ENCODE measurements at regions not wholly inside any gene's neighbourhood (a gene's known extent, or its start where the extent isn't known, plus 50 kb on each side); places are given as distances from the start of the nearest gene placed in this dataset.

GRCh38 chr6:22056398-22056797 lies 240.4 kb downstream of the PRL start:
- peaks cover 12 to 22% of the 10 kb centered on the region in 2 experiments for H3K4me1 Mint-ChIP-seq
- Histone ChIP-seq H4K8ac (replicated peaks; ENCODE audit: insufficient read length, low read depth, low read length) (no peak overlapping the region), H3K79me1 (ENCODE audit: insufficient read depth, low read depth, low read length, poor library complexity, severe bottlenecking) (no peaks in the 10 kb centered on the region), H3K79me2 (ENCODE audit: insufficient read depth, low read length) (no peaks in the 10 kb centered on the region), H2BK5ac (ENCODE audit: insufficient read length, low read length) (no peak overlapping the region), H3K9me3 (ENCODE audit: control insufficient read depth, low read depth, low read length) (no peaks in the 10 kb centered on the region), H3K4me1 (ENCODE audit: insufficient read depth, low read length) (no peaks in the 10 kb centered on the region), H3K9ac (ENCODE audit: extremely low read depth, insufficient read length, low read length) (no peak overlapping the region), H2BK20ac (ENCODE audit: low read depth, low read length, poor library complexity, severe bottlenecking) (no peak overlapping the region), H2BK15ac (ENCODE audit: low read depth, low read length) (no peak overlapping the region), H3T11ph (ENCODE audit: low read length) (no peak overlapping the region), H4K91ac (ENCODE audit: insufficient read length, low read depth, low read length) (no peak overlapping the region), H2BK12ac (ENCODE audit: insufficient read length, low read depth, low read length) (no peak overlapping the region), H2AFZ (ENCODE audit: low read length) (no peak overlapping the region), H3K14ac (ENCODE audit: insufficient read depth, low read length) (no peak overlapping the region), H3K18ac (ENCODE audit: insufficient read length, low read depth, low read length) (no peak overlapping the region), H3K23ac (ENCODE audit: insufficient read length, low read depth, low read length) (no peak overlapping the region), H4K5ac (ENCODE audit: insufficient read length, low read depth, low read length) (no peak overlapping the region), H3K27me3 (ENCODE audit: insufficient read depth, low read length) (no peaks in the 10 kb centered on the region), H2AK5ac (ENCODE audit: insufficient read length, low read length) (no peak overlapping the region), H3K4ac (ENCODE audit: low read depth, low read length) (no peak overlapping the region), H3K23me2 (ENCODE audit: insufficient read length, low read depth, low read length, poor library complexity, severe bottlenecking) (no peaks in the 10 kb centered on the region), H3K4me2 (ENCODE audit: insufficient read depth, insufficient read length, low read length) (no peak overlapping the region), H4K20me1 (ENCODE audit: control insufficient read depth, insufficient read depth, insufficient read length) (no peaks in the 10 kb centered on the region), H3K27ac (ENCODE audit: insufficient read length, low read depth, low read length) (no peak overlapping the region), H2BK120ac (ENCODE audit: low read depth, low read length, poor library complexity, severe bottlenecking) (no peak overlapping the region), H3K56ac (ENCODE audit: insufficient read length, low read depth, low read length) (no peak overlapping the region)
- H3K27me3 Mint-ChIP-seq (ENCODE audit: low read depth) = no peaks in the 10 kb centered on the region
- TF ChIP-seq CTCF (conservative IDR thresholded peaks at IDR 0.05) = no peak
- H3K27ac Mint-ChIP-seq = peak overlapping the region in 2 of 3 experiments; percentile 26 to 57; a peak in 3 of 7 replicates
- peaks cover 3 to 5% of the 10 kb centered on the region in 2 experiments; a peak in 3 of 5 replicates for H3K9me3 Mint-ChIP-seq
- no CpG with 5 or more reads among the region's 9 CpGs for WGBS (ENCODE audit: extremely low coverage, insufficient read length, low lambda C conversion rate)
- no peak overlapping the region; a peak in 1 of 5 replicates for H3K4me3 Mint-ChIP-seq
- H3K36me3 Mint-ChIP-seq (ENCODE audit: insufficient read depth in 1 of 3, low read depth in 3 of 3) = peaks cover 38 to 41% (median 40%) of the 10 kb centered on the region in 3 experiments
- DNase-seq = no peak
